ENCODE measurements at regions not wholly inside any gene's neighbourhood (a gene's known extent, or its start where the extent isn't known, plus 50 kb on each side); places are given as distances from the start of the nearest gene placed in this dataset.
"Not testable (repeated sequence)": the region's sequence is repeated elsewhere in the genome, so short reads cannot be mapped to it uniquely, and the experiment has no call there.

DNA sequence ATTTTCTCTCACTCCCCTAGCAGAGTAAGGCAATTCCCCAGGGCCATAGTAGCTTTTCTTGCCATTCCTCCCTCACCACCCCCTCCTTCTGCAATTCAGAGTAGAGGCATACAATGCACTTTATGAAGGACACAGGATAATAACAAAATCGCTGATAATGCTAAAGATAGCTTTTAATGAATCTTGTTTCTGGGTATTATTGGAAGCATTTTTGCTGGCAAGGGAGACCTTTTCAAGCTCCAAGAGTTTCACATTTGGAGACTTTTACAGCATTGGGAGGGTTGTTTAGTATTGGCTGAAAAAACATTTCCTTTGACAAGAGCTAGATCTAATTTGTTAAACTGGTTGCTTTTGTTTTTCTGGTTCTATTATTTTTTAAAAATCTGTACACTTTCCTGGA lies 573.0 kb upstream of the C16orf82 start:
- no peak overlapping the region for H3K4me3 ChIP-seq (ENCODE audit: low read depth, low read length)
- no peak for TF ChIP-seq CTCF (IDR thresholded peaks at IDR 0.05; ENCODE audit: low read depth, low read length)

- H3K4me3 ChIP-seq (ENCODE audit: low read depth, low read length) = no peak overlapping the region
- TF ChIP-seq CTCF (IDR thresholded peaks at IDR 0.05; ENCODE audit: low read depth, low read length) = no peak
Measured at GRCh38 chr16:26497896-26498295, 568.8 kb upstream of the C16orf82 start.

DNA sequence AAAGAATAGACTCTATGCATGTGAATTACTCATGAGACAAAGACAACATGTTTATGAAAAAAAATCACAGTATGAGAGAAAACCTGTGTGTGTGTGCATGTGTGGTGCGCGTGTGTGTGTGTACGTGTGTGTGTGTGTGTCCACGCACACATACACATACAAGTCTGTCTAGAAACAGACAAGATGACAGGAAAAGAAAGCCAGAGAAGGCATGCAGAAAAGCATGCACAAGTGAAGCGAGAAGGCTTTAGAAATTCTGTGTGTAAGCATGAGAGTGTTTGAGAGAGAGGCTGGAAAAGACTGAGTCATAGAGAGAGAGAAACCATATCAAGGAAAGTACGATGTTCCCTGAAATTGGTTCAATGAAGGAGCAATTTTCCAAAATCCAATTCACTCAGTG lies 566.4 kb upstream of the C16orf82 start:
- no peak for TF ChIP-seq CTCF (IDR thresholded peaks at IDR 0.05; ENCODE audit: low read depth, low read length)
- no peak overlapping the region for H3K4me3 ChIP-seq (ENCODE audit: low read depth, low read length)

GRCh38 chr16:26505496-26505895 lies 561.2 kb upstream of the C16orf82 start:
- TF ChIP-seq CTCF (IDR thresholded peaks at IDR 0.05; ENCODE audit: low read depth, low read length) = no peak
- no peak overlapping the region for H3K4me3 ChIP-seq (ENCODE audit: low read depth, low read length)

DNA sequence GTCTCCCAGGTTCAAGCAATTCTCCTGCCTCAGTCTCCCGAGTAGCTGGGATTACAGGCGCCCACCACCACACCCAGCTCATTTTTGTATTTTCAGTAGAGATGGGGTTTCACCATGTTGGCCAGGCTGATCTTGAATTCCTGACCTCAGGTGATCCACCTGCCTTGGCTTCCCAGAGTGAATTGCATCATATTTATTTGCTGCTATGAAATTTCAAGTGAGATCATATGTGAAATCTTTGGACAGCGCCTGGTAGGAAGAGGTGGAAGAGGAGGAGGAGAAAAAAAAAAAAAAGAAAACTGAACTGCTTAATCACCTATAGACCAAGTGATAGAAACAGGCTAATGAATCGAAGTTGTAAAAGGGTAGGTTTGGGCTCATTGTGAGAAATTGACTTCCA lies 557.8 kb upstream of the C16orf82 start:
- H3K4me3 ChIP-seq (ENCODE audit: low read depth, low read length) = not testable (repeated sequence)

DNA sequence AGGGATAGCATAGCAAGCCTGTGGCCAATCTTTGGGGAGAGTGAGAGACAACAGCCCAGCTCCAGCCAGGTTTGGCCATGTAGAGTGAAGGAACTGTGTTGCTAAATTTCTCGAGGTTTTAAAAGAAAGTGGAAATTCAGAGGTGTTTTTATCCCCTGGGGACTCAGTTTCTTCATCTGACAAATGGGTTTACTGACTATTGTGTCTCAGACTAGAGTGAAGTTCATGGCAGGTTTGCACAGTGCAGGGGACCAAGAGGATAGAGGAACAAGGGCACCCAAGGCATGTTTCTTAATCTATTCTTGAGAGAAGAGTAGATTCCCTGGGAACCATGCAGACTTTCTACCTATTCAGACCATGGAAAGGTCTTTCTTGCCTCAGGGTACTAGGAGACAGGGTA lies 555.8 kb upstream of the C16orf82 start:
- no peak overlapping the region for H3K4me3 ChIP-seq (ENCODE audit: low read depth, low read length)
- no peak for TF ChIP-seq CTCF (IDR thresholded peaks at IDR 0.05; ENCODE audit: low read depth, low read length)

GRCh38 chr16:26511463-26511862 lies 555.3 kb upstream of the C16orf82 start:
- TF ChIP-seq CTCF (IDR thresholded peaks at IDR 0.05; ENCODE audit: low read depth, low read length) = no peak
- no peak overlapping the region for H3K4me3 ChIP-seq (ENCODE audit: low read depth, low read length)

DNA sequence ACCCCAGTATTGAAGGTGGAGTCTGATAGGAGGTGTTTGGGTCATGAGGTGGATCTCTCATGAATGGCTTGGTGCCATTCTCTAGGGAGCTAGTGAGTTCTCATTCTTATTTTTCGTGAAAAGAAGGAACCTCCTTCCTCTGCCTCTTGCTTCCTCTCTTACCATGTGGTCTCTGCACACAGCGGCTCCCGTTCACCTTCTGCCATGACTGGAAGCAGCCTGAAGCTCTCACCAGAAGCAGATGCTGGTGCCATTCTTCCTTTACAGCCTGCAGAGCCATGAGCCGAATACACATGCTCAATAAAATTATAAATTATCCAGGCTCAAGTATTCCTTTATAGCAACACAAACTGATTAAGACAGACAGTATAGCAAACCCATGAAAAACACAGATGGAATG lies 545.1 kb upstream of the C16orf82 start:
- no peak overlapping the region for H3K4me3 ChIP-seq (ENCODE audit: low read depth, low read length)
- TF ChIP-seq CTCF (IDR thresholded peaks at IDR 0.05; ENCODE audit: low read depth, low read length) = no peak
